ENCODE measurements at regions not wholly inside any gene's neighbourhood (a gene's known extent, or its start where the extent isn't known, plus 50 kb on each side); places are given as distances from the start of the nearest gene placed in this dataset.

- DNase-seq = no peak
Measured at GRCh38 chr5:117261948-117262571, 687.4 kb upstream of the SEMA6A start.

- DNase-seq = no peak
Measured at GRCh38 chr5:117255211-117256027, 680.8 kb upstream of the SEMA6A start.

- no peak for DNase-seq
Measured at GRCh38 chr5:117252566-117252965, 677.9 kb upstream of the SEMA6A start.

GRCh38 chr5:117249086-117249815 lies 674.6 kb upstream of the SEMA6A start:
- no peak for DNase-seq

- no peak for DNase-seq
Measured at GRCh38 chr5:117246424-117246823, 671.8 kb upstream of the SEMA6A start.

- DNase-seq = no peak
Measured at GRCh38 chr5:117245130-117245529, 670.5 kb upstream of the SEMA6A start.

- DNase-seq = no peak
Measured at GRCh38 chr5:117242028-117242427, 667.4 kb upstream of the SEMA6A start.

GRCh38 chr5:117236941-117237340 lies 662.3 kb upstream of the SEMA6A start:
- no peak for DNase-seq

- DNase-seq = no peak
Measured at GRCh38 chr5:117235786-117236185, 661.2 kb upstream of the SEMA6A start.

GRCh38 chr5:117230375-117230774 lies 655.8 kb upstream of the SEMA6A start:
- no peak for DNase-seq

GRCh38 chr5:117220730-117221129 lies 646.1 kb upstream of the SEMA6A start:
- DNase-seq = no peak

GRCh38 chr5:117218789-117219188 lies 644.2 kb upstream of the SEMA6A start:
- no peak for DNase-seq

- no peak for DNase-seq
Measured at GRCh38 chr5:117212866-117213265, 638.2 kb upstream of the SEMA6A start.

- DNase-seq = no peak
Measured at GRCh38 chr5:117210796-117211195, 636.2 kb upstream of the SEMA6A start.

- DNase-seq = no peak
Measured at GRCh38 chr5:117209479-117209878, 634.9 kb upstream of the SEMA6A start.

- no peak for DNase-seq
Measured at GRCh38 chr5:117207088-117207668, 632.6 kb upstream of the SEMA6A start.

GRCh38 chr5:117205894-117206293 lies 631.3 kb upstream of the SEMA6A start:
- no peak for DNase-seq

- no peak for DNase-seq
Measured at GRCh38 chr5:117204926-117205869, 630.6 kb upstream of the SEMA6A start.

GRCh38 chr5:117204404-117204803 lies 629.8 kb upstream of the SEMA6A start:
- no peak for DNase-seq

- DNase-seq = no peak
Measured at GRCh38 chr5:117203584-117203983, 629.0 kb upstream of the SEMA6A start.

- no peak for DNase-seq
Measured at GRCh38 chr5:117201001-117201400, 626.4 kb upstream of the SEMA6A start.

- no peak for DNase-seq
Measured at GRCh38 chr5:117195076-117195475, 620.5 kb upstream of the SEMA6A start.

All from stimulated activated naive CD4-positive, alpha-beta T cell (primary cell).